ENCODE measurements at regions not wholly inside any gene's neighbourhood (a gene's known extent, or its start where the extent isn't known, plus 50 kb on each side); places are given as distances from the start of the nearest gene placed in this dataset.

DNA sequence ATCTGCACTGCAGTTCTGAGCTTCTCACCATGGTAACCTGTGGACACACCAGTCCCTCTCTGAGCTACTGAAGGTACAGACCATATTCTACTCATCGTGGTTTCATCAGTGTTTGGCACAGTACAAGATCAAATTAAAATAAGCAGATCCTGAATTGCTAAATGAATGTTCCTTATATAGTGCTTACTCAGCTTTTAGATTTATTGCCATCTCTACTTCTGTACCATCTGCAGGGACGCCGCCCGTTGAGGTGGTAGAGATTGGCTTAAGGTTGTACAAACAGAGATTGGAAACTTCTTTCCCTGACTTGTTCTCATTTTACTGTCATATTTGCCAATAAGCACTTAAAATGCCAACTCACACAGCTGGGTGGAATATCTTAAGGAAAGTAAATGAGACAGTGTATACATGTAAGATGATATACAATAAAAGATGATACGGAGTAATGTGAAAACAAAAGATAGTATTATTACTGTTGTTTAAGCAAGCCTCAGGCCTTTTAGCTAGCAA is 223.4 kb upstream of the FOXQ1 start:
- TF ChIP-seq CTCF (IDR thresholded peaks at IDR 0.05 in 2 of 3, conservative IDR thresholded peaks at IDR 0.05 in 1 of 3; ENCODE audit: borderline replicate concordance in 1 of 3, insufficient read depth in 1 of 3, low read depth in 2 of 3, low read length in 2 of 3) (no peak), RAD21 (IDR thresholded peaks at IDR 0.05; ENCODE audit: low read depth) (no peak), ZNF274 (IDR thresholded peaks at IDR 0.05; ENCODE audit: low read depth, low read length) (no peak), POLR2A (IDR thresholded peaks at IDR 0.05; ENCODE audit: borderline replicate concordance, extremely low read depth, insufficient read depth, insufficient read length) (no peak), MAX (IDR thresholded peaks at IDR 0.05) (no peak), REST (IDR thresholded peaks at IDR 0.05; ENCODE audit: low read depth) (no peak), TCF7L2 (IDR thresholded peaks at IDR 0.05; ENCODE audit: borderline replicate concordance, extremely low read depth, insufficient read depth, insufficient read length) (no peak), EZH2 (IDR thresholded peaks at IDR 0.05) (no peak), POLR2AphosphoS5 (IDR thresholded peaks at IDR 0.05; ENCODE audit: low read depth, low read length) (no peak), SP1 (IDR thresholded peaks at IDR 0.05; ENCODE audit: low read depth) (no peak)
- TF ChIP-seq, protein P1, sequence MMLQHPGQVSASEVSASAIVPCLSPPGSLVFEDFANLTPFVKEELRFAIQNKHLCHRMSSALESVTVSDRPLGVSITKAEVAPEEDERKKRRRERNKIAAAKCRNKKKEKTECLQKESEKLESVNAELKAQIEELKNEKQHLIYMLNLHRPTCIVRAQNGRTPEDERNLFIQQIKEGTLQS (IDR thresholded peaks at IDR 0.05): no peak
